Parathyroid adenoma (tissue), 2 donors: ENCODE measurements at regions not wholly inside any gene's neighbourhood (a gene's known extent, or its start where the extent isn't known, plus 50 kb on each side); places are given as distances from the start of the nearest gene placed in this dataset.

Experiments
- H2AFZ ChIP-seq: fragments of 300-600 bp; sonication (generic); one replicate; pipeline ENCODE4 v1.7.0; 2017; ENCODE audit warnings: antibody characterized with exemption, mild to moderate bottlenecking
- H3K27ac ChIP-seq: fragments of 300-600 bp; sonication (generic); one replicate; pipeline ENCODE4 v1.7.0; 2017
- H3K27me3 ChIP-seq: fragments of 300-600 bp; sonication (generic); one replicate; pipeline ENCODE4 v1.7.0; 2017; ENCODE audit warnings: low read length; ENCODE audit not compliant: control insufficient read depth, insufficient read depth
- H3K36me3 ChIP-seq: fragments of 300-600 bp; sonication (generic); one replicate; pipeline ENCODE4 v1.7.0; 2017; ENCODE audit warnings: low read length; ENCODE audit not compliant: control insufficient read depth, insufficient read depth
- H3K4me1 ChIP-seq: fragments of 300-600 bp; sonication (generic); one replicate; pipeline ENCODE4 v1.7.0; 2017; ENCODE audit warnings: control low read depth
- H3K4me2 ChIP-seq: fragments of 300-600 bp; sonication (generic); one replicate; pipeline ENCODE4 v1.7.0; 2017; ENCODE audit warnings: low read length
- H3K4me3 ChIP-seq: fragments of 300-600 bp; sonication (generic); one replicate; pipeline ENCODE4 v1.7.0; 2017; ENCODE audit warnings: low read depth, low read length
- H3K79me2 ChIP-seq: fragments of 300-600 bp; sonication (generic); one replicate; pipeline ENCODE4 v1.7.0; 2017; ENCODE audit warnings: control low read depth
- H3K9ac ChIP-seq: fragments of 300-600 bp; sonication (generic); one replicate; pipeline ENCODE4 v1.7.0; 2017; ENCODE audit warnings: mild to moderate bottlenecking
- H3K9me3 ChIP-seq: fragments of 300-600 bp; sonication (generic); one replicate; pipeline ENCODE4 v1.7.0; 2017; ENCODE audit warnings: low read length; ENCODE audit not compliant: control insufficient read depth
- TF ChIP-seq, protein P1 (sequence below): fragments of 300-600 bp; sonication (generic); IDR thresholded peaks from one replicate; pipeline ENCODE4 v1.7.0; 2017; ENCODE audit warnings: antibody characterized with exemption, mild to moderate bottlenecking
- donor health status: primary hyperparathyroidism.

DNA sequence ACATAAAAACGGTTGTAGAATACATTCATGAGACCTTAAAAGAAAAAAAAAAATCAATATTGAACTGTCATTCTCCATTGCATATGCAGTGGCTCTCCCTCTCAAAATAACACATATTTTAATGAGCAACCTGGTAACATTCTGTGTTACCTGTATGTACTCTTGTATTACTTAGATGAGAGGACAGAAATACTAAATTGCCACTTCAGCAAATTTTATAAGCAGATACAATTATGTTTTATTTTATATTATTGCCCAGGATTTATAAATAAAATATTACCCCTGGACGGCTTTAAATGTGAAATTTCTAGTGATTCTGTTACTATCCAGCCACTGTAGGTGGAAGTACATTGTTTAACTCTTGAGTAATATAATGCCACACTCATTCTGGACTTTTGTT is 463.2 kb upstream of the ROBO1 start:
- Histone ChIP-seq H3K9me3 (no peaks in the 10 kb centered on the region), H3K4me3 (no peak overlapping the region), H3K27me3 (no peaks in the 10 kb centered on the region), H2AFZ (no peak overlapping the region), H3K4me1 (no peaks in the 10 kb centered on the region), H3K9ac (no peak overlapping the region), H3K27ac (no peak overlapping the region), H3K79me2 (no peaks in the 10 kb centered on the region), H3K4me2 (no peak overlapping the region), H3K36me3 (no peaks in the 10 kb centered on the region)
- TF ChIP-seq, protein P1, sequence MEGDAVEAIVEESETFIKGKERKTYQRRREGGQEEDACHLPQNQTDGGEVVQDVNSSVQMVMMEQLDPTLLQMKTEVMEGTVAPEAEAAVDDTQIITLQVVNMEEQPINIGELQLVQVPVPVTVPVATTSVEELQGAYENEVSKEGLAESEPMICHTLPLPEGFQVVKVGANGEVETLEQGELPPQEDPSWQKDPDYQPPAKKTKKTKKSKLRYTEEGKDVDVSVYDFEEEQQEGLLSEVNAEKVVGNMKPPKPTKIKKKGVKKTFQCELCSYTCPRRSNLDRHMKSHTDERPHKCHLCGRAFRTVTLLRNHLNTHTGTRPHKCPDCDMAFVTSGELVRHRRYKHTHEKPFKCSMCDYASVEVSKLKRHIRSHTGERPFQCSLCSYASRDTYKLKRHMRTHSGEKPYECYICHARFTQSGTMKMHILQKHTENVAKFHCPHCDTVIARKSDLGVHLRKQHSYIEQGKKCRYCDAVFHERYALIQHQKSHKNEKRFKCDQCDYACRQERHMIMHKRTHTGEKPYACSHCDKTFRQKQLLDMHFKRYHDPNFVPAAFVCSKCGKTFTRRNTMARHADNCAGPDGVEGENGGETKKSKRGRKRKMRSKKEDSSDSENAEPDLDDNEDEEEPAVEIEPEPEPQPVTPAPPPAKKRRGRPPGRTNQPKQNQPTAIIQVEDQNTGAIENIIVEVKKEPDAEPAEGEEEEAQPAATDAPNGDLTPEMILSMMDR, result no peak

GRCh38 chr3:80227216-80227615 is 459.4 kb upstream of the ROBO1 start:
- H2AFZ ChIP-seq, result no peak overlapping the region
- TF ChIP-seq, protein P1, result no peak
- no peak overlapping the region for H3K9ac ChIP-seq
- no peaks in the 10 kb centered on the region for H3K4me1 ChIP-seq
- no peaks in the 10 kb centered on the region for H3K79me2 ChIP-seq
- H3K36me3 ChIP-seq, result no peaks in the 10 kb centered on the region
- no peak overlapping the region for H3K4me3 ChIP-seq
- no peak overlapping the region for H3K4me2 ChIP-seq
- no peak overlapping the region for H3K27ac ChIP-seq
- H3K27me3 ChIP-seq, result no peaks in the 10 kb centered on the region
- no peaks in the 10 kb centered on the region for H3K9me3 ChIP-seq

DNA sequence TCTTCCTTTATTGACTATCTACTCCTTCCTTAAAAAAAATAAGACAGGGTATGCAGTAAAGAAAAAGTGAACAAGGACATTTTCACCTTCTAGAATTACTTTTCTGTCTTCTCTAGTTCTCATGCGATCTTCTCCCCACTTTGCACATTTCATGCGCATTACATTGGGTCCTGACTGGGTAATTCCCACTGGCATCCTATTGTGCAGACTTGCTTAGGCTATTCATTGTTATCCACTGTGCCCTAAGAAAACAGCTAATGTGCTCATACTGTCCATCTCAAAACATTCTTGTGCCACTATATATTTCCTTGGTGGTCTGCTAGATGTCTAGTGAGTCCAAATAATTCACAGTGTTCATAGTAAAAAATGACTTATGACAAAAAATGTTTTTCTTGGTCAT is 447.4 kb upstream of the ROBO1 start:
- TF ChIP-seq, protein P1, result no peak
- Histone ChIP-seq H3K4me1 (no peaks in the 10 kb centered on the region), H3K27me3 (no peaks in the 10 kb centered on the region)

GRCh38 chr3:80213086-80213485 is 445.3 kb upstream of the ROBO1 start:
- TF ChIP-seq, protein P1, result no peak
- Histone ChIP-seq H3K79me2 (no peaks in the 10 kb centered on the region), H3K27me3 (no peaks in the 10 kb centered on the region)

More for the DNA sequence above, 447.4 kb upstream of the ROBO1 start:
- Histone ChIP-seq H3K27ac (no peak overlapping the region), H3K36me3 (no peaks in the 10 kb centered on the region), H3K4me3 (no peak overlapping the region), H2AFZ (no peak overlapping the region), H3K9ac (no peak overlapping the region), H3K4me2 (no peak overlapping the region), H3K79me2 (no peaks in the 10 kb centered on the region), H3K9me3 (no peaks in the 10 kb centered on the region)

GRCh38 chr3:80192936-80193335 is 425.1 kb upstream of the ROBO1 start:
- H3K9ac ChIP-seq, result no peak overlapping the region
- no peak overlapping the region for H3K4me2 ChIP-seq
- H3K36me3 ChIP-seq, result no peaks in the 10 kb centered on the region
- no peaks in the 10 kb centered on the region for H3K4me1 ChIP-seq
- TF ChIP-seq, protein P1, result no peak
- H3K9me3 ChIP-seq, result no peaks in the 10 kb centered on the region
- no peak overlapping the region for H2AFZ ChIP-seq
- no peak overlapping the region for H3K4me3 ChIP-seq
- H3K27ac ChIP-seq, result no peak overlapping the region
- H3K27me3 ChIP-seq, result no peaks in the 10 kb centered on the region
- H3K79me2 ChIP-seq, result no peaks in the 10 kb centered on the region

More at GRCh38 chr3:80213086-80213485, 445.3 kb upstream of the ROBO1 start:
- H3K4me2 ChIP-seq, result no peak overlapping the region
- no peaks in the 10 kb centered on the region for H3K36me3 ChIP-seq
- H3K9me3 ChIP-seq, result no peaks in the 10 kb centered on the region
- H3K9ac ChIP-seq, result no peak overlapping the region
- no peak overlapping the region for H3K27ac ChIP-seq
- no peaks in the 10 kb centered on the region for H3K4me1 ChIP-seq
- no peak overlapping the region for H3K4me3 ChIP-seq
- no peak overlapping the region for H2AFZ ChIP-seq
